ENCODE measurements at regions not wholly inside any gene's neighbourhood (a gene's known extent, or its start where the extent isn't known, plus 50 kb on each side); places are given as distances from the start of the nearest gene placed in this dataset.
"Not testable (repeated sequence)": the region's sequence is repeated elsewhere in the genome, so short reads cannot be mapped to it uniquely, and the experiment has no call there.

DNA sequence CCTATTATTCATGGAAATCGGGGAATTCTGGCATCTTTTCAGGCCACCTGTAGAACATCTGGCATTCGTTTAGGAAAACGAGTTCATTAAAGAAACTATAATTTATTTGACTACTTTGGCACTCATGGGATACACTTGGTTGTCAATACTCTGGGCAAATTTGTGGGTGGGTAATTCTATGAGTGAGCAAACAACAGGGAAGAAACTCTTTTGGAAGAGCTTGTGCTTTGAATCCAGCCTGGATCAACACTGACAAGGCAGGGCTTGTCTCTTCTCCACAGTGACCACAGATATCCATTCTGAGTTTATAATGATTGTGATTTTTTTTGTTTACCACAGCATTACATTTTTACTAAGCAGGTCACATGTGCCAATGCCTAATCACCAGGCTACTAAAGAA, 394.7 kb downstream of the THBS2 start:
- Histone ChIP-seq H3K9me3 (ENCODE audit: low read depth, low read length) (no peaks in the 10 kb centered on the region), H3K4me3 (ENCODE audit: low read length) (no peak overlapping the region), H3K4me1 (ENCODE audit: insufficient read depth, low read length) (no peaks in the 10 kb centered on the region), H3K27me3 (ENCODE audit: insufficient read depth, low read length) (no peaks in the 10 kb centered on the region)

DNA sequence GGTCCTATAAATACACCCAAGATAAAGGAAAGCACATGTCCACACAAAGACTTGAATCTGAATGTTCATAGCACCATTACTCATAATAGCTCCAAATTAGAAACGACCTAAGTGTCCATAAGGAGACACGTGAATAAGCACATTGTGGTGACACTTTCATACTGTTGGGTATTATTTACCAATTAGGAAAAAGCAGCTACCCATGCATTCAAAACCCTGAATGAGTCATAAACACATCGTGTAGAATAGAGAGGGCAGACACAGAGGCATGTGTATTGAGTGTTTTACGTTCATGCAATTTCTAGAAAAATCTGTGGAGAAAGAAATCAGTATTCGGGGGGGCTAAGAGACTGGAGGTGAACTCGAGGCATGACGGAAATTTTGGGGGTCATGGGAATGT, 396.7 kb downstream of the THBS2 start:
- Histone ChIP-seq H3K4me1 (ENCODE audit: insufficient read depth, low read length) (no peaks in the 10 kb centered on the region), H3K27me3 (ENCODE audit: insufficient read depth, low read length) (no peaks in the 10 kb centered on the region), H3K4me3 (ENCODE audit: low read length) (no peak overlapping the region), H3K9me3 (ENCODE audit: low read depth, low read length) (no peaks in the 10 kb centered on the region)

DNA sequence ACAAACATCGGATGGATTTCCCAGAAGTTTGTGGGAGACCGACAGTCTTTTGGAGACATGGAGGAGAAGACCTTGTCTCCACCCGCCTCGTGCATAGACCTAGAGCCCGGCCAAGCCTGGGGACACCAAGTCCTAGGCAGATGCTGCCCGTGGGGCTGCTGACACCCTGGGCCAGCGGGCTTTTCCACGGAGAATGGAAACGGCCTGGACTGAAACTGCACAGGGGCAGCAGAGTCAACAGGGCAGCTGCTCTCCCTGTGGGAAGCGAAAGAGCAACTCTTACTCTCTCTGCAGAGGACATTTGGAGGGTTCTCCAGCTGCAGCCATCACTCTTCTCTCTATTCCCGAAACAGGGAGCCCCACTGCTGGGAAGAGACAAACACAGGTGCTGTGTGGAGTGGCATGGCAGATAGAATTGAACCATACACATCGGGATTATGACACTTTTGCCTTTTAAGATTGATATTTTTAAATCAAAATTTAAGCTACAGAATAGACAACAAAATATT, 401.2 kb downstream of the THBS2 start:
- Histone ChIP-seq H3K27me3 (ENCODE audit: insufficient read depth, low read length) (no peaks in the 10 kb centered on the region), H3K4me3 (ENCODE audit: low read length) (no peak overlapping the region), H3K4me1 (ENCODE audit: insufficient read depth, low read length) (no peaks in the 10 kb centered on the region)

DNA sequence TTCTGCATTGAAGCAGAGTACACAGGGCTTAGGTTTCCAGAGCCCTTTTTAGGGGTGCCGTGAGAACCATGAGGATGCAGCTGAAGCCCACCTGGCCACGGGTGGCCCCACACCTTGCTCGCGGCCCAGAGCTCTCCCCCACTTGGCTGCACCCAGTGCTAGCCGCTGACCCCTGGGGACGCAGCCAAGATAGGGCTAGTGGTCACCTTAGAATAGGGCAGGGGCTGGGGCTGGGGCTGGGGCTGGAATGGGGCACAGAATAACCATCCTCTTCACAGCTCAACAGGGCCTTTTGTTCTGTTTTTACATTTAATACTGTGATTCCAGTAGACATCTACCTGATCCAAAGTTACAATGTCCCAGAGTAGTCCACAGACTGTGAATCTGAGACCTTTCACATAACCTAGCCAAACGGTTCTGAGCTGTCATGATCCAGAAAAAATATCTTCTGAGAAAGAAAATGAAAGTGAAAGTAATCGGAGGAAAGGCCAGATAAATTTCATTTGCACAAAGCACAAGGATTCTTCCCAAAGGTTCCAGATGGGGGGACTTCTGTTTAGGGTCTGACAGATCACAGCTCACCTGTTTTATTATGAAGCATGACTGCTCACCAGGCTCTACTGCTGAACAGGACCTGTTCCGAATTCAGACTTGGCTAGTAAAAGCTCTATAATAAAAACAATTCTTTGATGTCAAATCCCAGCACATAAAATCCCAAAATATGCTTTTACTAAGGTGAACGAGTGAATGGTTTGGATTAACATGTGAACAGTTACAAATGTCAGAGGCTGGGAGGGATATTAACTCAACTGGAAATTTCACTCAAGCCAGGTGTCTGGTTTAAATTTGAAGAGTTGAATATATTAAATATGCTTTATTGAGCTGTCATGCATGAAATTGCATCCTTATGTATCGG, 401.9 kb downstream of the THBS2 start:
- no peak overlapping the region for H3K4me3 ChIP-seq (ENCODE audit: low read length)

More for the DNA sequence above, 401.2 kb downstream of the THBS2 start:
- no peaks in the 10 kb centered on the region for H3K9me3 ChIP-seq (ENCODE audit: low read depth, low read length)

DNA sequence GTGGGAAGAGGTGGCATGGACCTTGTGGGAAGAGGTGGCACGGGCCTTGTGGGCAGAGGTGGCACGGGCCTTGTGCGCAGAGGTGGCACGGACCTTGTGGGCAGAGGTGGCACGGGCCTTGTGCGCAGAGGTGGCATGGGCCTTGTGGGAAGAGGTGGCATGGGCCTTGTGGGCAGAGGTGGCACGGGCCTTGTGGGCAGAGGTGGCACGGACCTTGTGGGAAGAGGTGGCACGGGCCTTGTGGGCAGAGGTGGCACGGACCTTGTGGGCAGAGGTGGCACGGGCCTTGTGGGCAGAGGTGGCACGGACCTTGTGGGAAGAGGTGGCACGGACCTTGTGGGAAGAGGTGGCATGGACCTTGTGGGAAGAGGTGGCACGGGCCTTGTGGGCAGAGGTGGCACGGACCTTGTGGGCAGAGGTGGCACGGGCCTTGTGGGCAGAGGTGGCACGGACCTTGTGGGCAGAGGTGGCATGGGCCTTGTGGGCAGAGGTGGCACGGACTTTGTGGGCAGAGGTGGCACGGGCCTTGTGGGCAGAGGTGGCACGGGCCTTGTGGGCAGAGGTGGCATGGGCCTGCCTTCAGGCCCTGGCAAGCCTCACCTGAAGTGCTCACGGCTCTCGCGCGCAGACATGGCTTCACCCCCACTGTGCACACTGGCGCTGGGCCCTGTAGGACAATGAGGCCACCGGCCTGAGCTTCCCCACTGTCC, 403.5 kb downstream of the THBS2 start:
- H3K27me3 ChIP-seq (ENCODE audit: insufficient read depth, low read length); H3K4me3 ChIP-seq (ENCODE audit: low read length); H3K9me3 ChIP-seq (ENCODE audit: low read depth, low read length); H3K4me1 ChIP-seq (ENCODE audit: insufficient read depth, low read length): not testable (repeated sequence)

More for the DNA sequence above, 401.9 kb downstream of the THBS2 start:
- H3K27me3 ChIP-seq (ENCODE audit: insufficient read depth, low read length): no peaks in the 10 kb centered on the region
- no peaks in the 10 kb centered on the region for H3K9me3 ChIP-seq (ENCODE audit: low read depth, low read length)
- no peaks in the 10 kb centered on the region for H3K4me1 ChIP-seq (ENCODE audit: insufficient read depth, low read length)

DNA sequence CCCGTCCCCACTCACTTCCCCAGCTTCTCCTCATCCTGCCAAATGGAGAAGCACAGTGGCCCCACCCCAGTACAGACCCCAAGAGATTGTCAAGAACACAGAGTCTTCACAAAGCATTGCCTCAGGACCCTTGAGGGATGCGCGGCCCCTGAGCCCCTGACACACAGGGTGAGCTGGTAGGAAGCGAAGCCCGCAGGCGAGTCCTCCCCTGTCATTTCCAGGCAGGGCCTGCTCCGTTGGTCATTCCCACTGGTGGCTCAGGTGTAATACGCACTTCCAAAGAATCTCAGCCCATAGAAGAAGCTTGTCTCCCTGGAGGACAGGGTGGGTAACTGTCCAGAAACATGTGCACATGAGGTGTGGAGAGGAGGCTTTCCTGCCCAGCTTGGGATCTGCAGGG, 404.2 kb downstream of the THBS2 start:
- no peaks in the 10 kb centered on the region for H3K9me3 ChIP-seq (ENCODE audit: low read depth, low read length)
- no peaks in the 10 kb centered on the region for H3K4me1 ChIP-seq (ENCODE audit: insufficient read depth, low read length)
- no peak overlapping the region for H3K4me3 ChIP-seq (ENCODE audit: low read length)
- no peaks in the 10 kb centered on the region for H3K27me3 ChIP-seq (ENCODE audit: insufficient read depth, low read length)

DNA sequence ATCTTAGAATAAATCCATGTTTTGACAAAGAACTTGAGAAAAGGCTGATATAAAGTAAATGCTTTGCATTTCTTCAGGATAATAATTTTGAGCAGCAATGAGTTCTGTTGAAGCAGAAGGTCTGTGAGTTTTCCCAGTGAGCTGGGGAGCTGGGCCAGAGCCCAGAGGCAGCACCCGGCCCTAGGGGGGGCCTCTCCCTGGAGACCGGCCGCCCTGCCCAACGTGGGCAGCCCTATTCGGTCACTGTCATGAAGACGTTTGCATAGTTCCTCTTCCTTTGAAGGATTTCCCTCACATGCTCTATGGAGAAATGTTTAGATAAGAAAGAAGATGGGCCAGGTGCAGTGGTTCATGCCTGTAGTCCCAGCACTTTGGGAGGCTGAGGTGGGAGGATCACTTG, 404.8 kb downstream of the THBS2 start:
- Histone ChIP-seq H3K27me3 (ENCODE audit: insufficient read depth, low read length) (no peaks in the 10 kb centered on the region), H3K4me1 (ENCODE audit: insufficient read depth, low read length) (no peaks in the 10 kb centered on the region), H3K9me3 (ENCODE audit: low read depth, low read length) (no peaks in the 10 kb centered on the region), H3K4me3 (ENCODE audit: low read length) (no peak overlapping the region)

DNA sequence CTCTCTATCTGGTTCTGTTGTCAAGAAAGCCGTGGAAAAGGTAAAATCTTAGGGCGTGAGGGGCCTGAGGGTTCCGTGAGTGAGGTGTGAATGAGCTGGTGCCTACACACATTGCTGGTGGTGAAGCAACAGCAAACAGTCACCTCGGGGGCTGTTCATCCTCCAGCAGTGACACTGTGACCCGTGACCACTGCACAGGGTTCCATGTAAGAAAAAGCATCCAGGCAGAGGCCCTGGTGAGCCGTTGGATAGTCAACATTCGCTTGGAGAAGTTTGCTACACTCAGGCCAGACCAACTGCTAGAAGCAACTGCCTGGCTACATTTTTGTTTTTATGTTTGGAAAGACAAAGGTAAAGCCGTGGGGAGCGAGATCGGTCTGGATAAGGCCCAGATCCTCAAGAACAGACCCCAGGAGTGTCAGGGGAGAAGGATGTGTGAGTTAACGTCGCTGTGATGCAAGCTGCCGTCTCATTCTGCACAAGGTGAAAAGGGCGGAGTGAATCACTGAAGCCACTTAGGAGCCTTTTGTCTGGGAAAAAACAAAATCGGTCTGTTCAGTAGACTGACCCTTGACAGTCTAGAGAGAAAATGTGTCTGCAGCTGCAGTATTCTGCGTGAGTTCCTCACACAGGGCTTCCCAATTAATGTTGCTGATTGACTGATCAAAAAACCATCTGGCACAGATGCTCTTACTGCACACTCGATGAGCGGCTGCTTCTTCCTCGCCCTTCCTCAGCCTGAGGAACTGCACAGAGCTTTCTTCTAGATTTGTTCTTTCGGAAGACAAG, 404.0 kb downstream of the SMOC2 start:
- no peak overlapping the region for H3K4me3 ChIP-seq (ENCODE audit: low read length)
- H3K4me1 ChIP-seq (ENCODE audit: insufficient read depth, low read length): no peaks in the 10 kb centered on the region
- H3K27me3 ChIP-seq (ENCODE audit: insufficient read depth, low read length): no peaks in the 10 kb centered on the region
- H3K9me3 ChIP-seq (ENCODE audit: low read depth, low read length): no peaks in the 10 kb centered on the region

DNA sequence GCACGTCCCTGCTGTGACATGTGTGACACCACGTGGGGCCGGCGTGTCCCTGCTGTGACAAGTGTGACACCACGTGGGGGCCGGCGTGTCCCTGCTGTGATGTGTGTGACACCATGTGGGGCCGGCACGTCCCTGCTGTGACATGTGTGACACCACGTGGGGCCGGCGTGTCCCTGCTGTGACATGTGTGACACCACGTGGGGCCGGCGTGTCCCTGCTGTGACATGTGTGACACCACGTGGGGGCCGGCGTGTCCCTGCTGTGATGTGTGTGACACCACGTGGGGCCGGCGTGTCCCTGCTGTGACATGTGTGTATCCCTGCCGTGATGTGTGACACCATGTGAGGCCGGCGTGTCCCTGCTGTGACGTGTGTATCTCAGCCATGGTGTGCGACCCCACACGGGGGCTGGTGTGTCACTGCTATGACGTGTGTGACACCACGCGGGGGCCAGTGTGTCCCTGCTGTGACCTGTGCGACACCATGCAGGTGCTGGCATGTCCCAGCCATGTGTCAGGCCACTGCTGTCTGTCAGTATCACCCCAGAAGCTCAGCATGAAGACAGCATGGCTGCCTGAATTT, 401.7 kb downstream of the SMOC2 start:
- not testable (repeated sequence) for H3K4me3 ChIP-seq (ENCODE audit: low read length); H3K27me3 ChIP-seq (ENCODE audit: insufficient read depth, low read length); H3K4me1 ChIP-seq (ENCODE audit: insufficient read depth, low read length); H3K9me3 ChIP-seq (ENCODE audit: low read depth, low read length)

DNA sequence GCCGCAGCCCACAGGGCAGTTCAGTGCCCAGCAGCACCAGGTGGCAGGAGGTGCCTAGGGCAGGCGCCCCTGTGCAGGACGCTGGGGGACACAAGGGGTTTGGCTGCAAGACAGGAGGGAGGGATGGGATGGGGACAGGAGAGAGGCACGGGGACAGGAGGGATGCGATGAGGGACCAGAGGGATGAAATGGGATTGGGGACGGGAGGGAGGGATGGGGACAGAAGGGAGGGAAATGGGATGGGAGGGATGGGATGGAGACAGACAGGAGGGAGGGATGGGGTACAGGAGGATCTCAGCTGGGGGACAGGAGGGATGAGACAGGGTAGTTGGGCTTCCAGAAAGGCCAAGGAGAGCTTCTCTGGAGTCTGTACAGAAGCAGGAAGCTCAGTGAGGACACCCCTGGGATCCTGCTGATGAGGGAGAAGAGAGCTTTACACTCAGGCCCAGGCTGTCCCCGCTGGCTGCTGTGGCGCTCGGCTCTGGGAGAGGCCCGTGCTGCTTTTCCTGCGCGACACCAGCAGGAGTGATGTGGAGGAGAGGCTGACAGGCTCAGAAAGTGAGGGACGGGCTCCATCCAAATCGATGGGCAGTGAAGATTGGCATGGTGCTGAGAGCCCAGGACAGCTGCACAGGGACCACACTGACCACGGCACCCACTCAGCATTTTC, 400.8 kb downstream of the SMOC2 start:
- no peak overlapping the region for H3K4me3 ChIP-seq (ENCODE audit: low read length)
- H3K27me3 ChIP-seq (ENCODE audit: insufficient read depth, low read length): no peaks in the 10 kb centered on the region
- no peaks in the 10 kb centered on the region for H3K4me1 ChIP-seq (ENCODE audit: insufficient read depth, low read length)
- no peaks in the 10 kb centered on the region for H3K9me3 ChIP-seq (ENCODE audit: low read depth, low read length)

DNA sequence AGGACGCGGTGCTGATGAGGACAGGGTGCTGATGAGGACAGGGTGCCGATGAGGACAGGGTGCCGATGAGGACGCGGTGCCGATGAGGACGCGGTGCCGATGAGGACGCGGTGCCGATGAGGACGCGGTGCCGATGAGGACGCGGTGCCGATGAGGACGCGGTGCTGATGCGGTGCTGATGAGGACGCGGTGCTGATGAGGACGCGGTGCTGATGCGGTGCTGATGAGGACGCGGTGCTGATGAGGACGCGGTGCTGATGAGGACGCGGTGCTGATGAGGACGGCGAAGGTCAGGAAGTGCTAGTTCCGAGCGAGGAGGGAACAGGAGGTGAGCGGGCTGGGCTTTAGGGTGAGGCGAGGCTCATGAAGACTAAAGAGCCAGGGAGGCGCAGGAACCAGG, 399.9 kb downstream of the SMOC2 start:
- not testable (repeated sequence) for H3K9me3 ChIP-seq (ENCODE audit: low read depth, low read length); H3K4me3 ChIP-seq (ENCODE audit: low read length); H3K27me3 ChIP-seq (ENCODE audit: insufficient read depth, low read length); H3K4me1 ChIP-seq (ENCODE audit: insufficient read depth, low read length)

DNA sequence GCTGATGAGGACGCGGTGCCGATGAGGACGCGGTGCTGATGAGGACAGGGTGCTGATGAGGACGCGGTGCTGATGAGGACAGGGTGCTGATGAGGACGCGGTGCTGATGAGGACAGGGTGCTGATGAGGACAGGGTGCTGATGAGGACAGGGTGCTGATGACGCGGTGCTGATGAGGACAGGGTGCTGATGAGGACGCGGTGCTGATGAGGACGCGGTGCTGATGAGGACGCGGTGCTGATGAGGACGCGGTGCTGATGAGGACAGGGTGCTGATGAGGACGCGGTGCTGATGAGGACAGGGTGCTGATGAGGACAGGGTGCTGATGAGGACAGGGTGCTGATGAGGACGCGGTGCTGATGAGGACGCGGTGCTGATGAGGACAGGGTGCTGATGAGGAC, 399.3 kb downstream of the SMOC2 start:
- H3K27me3 ChIP-seq (ENCODE audit: insufficient read depth, low read length); H3K4me1 ChIP-seq (ENCODE audit: insufficient read depth, low read length); H3K4me3 ChIP-seq (ENCODE audit: low read length); H3K9me3 ChIP-seq (ENCODE audit: low read depth, low read length): not testable (repeated sequence)

DNA sequence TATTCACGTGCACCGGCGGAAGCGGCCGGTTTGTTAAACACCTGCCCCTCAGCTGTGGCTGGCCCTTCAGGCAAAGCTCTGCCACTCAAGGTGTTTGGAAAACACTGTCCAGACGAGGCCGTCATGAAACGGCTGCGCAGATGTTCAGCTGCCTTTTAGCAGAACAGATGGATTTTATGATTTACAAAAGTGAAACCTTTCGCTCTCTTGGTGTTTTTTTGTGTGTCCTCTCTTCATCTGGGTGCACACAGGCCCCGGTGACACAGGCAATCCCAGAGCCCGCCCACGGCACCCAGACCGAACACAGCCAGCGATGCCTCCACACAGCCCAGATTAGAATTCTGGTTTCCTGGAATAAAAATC, 397.0 kb downstream of the SMOC2 start:
- Histone ChIP-seq H3K27me3 (ENCODE audit: insufficient read depth, low read length) (no peaks in the 10 kb centered on the region), H3K9me3 (ENCODE audit: low read depth, low read length) (no peaks in the 10 kb centered on the region), H3K4me1 (ENCODE audit: insufficient read depth, low read length) (no peaks in the 10 kb centered on the region), H3K4me3 (ENCODE audit: low read length) (no peak overlapping the region)

DNA sequence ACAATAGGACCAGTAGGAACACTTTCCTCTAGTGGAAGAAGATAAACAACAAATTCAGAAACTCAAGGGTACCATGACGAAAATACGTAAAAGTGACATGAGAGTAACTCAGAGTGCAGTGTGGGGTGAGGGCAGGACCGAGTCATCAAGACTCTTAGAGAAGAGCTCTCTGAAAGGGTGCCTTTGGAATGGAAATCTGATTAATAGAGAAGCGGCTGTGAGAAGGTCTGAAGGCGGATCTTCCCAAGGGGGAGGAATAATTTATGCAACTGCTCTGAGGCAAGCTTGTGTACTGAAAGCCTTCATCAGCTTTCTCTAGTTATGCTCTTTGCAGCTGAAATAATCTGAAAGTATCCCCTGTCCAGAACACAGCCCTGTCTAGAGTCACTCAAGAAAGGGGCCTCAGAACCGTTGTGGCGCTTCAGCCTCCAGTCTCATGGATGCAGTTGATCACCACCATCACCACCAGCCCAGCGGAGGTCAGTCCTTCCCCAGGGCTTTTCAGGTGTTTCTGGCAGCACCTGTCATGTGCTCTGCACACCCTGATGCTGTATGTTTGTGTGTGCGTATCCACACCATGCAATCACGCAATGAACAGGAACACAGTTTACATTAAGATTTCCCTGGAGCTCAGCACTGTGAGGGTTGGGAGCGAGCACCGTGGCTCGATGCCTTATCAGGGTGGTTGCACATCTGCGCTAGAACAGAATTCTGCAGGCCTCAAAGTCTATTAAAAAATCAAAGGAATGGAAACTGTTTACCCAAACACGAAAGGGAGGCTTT, 396.5 kb downstream of the SMOC2 start:
- Histone ChIP-seq H3K4me1 (ENCODE audit: insufficient read depth, low read length) (no peaks in the 10 kb centered on the region), H3K4me3 (ENCODE audit: low read length) (no peak overlapping the region), H3K9me3 (ENCODE audit: low read depth, low read length) (no peaks in the 10 kb centered on the region), H3K27me3 (ENCODE audit: insufficient read depth, low read length) (no peaks in the 10 kb centered on the region)

All from mononuclear cell (primary cell).